PC-9 (cell line): ENCODE measurements at regions not wholly inside any gene's neighbourhood (a gene's known extent, or its start where the extent isn't known, plus 50 kb on each side); places are given as distances from the start of the nearest gene placed in this dataset.

ENCODE experiments used
- BruUV-seq: library from RNA; stranded (reverse); fragments of 400-500 nt; replicated peaks from 2 replicates; lab custom pipeline; 2021; lab: Mats Ljungman, UMichigan
- CTCF ChIA-PET: fragments of 300-600 bp; sonication (Branson Sonifier 250); formaldehyde crosslinking; loops from one replicate; lab custom pipeline; 2022; ENCODE audit warnings: antibody characterized with exemption; lab: Charles Lee
- POLR2A ChIA-PET: fragments of 300-600 bp; sonication (Branson Sonifier 250); formaldehyde crosslinking; loops from one replicate; lab custom pipeline; 2022; ENCODE audit warnings: antibody characterized with exemption; ENCODE audit not compliant: unreplicated experiment; lab: Charles Lee
- DNase-seq, 2 experiments: peaks; one replicate each; pipeline versions ENCODE4 v3.0.0 to v3.0.0-alpha.2; 2015 to 2022; ENCODE audit warnings: mixed read lengths in 1 of 2
- H2AFZ ChIP-seq: fragments of 200-600 bp; sonication (generic); 2 replicates; pipeline ENCODE4 v1.8.1; 2017; ENCODE audit warnings: antibody characterized with exemption
- H3F3A ChIP-seq: fragments of 200-600 bp; sonication (generic); 2 replicates; pipeline ENCODE4 v1.8.1; 2017; ENCODE audit warnings: antibody characterized with exemption, mild to moderate bottlenecking, low read depth; ENCODE audit not compliant: insufficient read depth
- H3K27ac ChIP-seq: fragments of 200-600 bp; sonication (generic); 2 replicates; pipeline ENCODE4 v1.6.1; 2016; ENCODE audit warnings: mixed run types
- H3K27me3 ChIP-seq: fragments of 200-600 bp; sonication (generic); 2 replicates; pipeline ENCODE4 v1.6.1; 2016; ENCODE audit warnings: low read depth, mixed run types; ENCODE audit not compliant: insufficient read depth
- H3K36me3 ChIP-seq: fragments of 200-600 bp; sonication (generic); 2 replicates; pipeline ENCODE4 v1.6.1; 2016; ENCODE audit warnings: low read depth, mixed run types
- H3K4me1 ChIP-seq: fragments of 200-600 bp; sonication (generic); replicated peaks from 2 replicates; pipeline ENCODE4 v1.6.1; 2016; ENCODE audit warnings: mixed run types; ENCODE audit not compliant: insufficient read depth
- H3K4me2 ChIP-seq: fragments of 200-600 bp; sonication (generic); 2 replicates; pipeline ENCODE4 v1.6.1; 2017; ENCODE audit warnings: mixed run types
- H3K4me3 ChIP-seq: fragments of 200-600 bp; sonication (generic); 2 replicates; pipeline ENCODE4 v1.6.1; 2016; ENCODE audit warnings: mixed run types
- H3K79me2 ChIP-seq: fragments of 200-600 bp; sonication (generic); 2 replicates; pipeline ENCODE4 v1.6.1; 2017; ENCODE audit warnings: low read depth, mixed run types
- H3K9me2 ChIP-seq: fragments of 200-600 bp; sonication (generic); 2 replicates; pipeline ENCODE4 v1.8.1; 2017; ENCODE audit warnings: mild to moderate bottlenecking; ENCODE audit not compliant: insufficient read depth
- H3K9me3 ChIP-seq: fragments of 200-600 bp; sonication (generic); 2 replicates; pipeline ENCODE4 v1.8.1; 2016; ENCODE audit warnings: low read depth; ENCODE audit not compliant: insufficient read depth
- H4K20me1 ChIP-seq: fragments of 200-600 bp; sonication (generic); 2 replicates; pipeline ENCODE4 v1.8.1; 2017; ENCODE audit not compliant: insufficient read depth
- EZH2 ChIP-seq: fragments of 200-600 bp; sonication (generic); IDR thresholded peaks from 2 replicates; pipeline ENCODE4 v1.8.0; 2017; ENCODE audit warnings: antibody characterized with exemption, low read depth
- intact Hi-C: fragments of 100-400 bp; cut with micrococcal nuclease; formaldehyde crosslinking; loops from one replicate; pipeline ENCODE4 v1.10.0; 2022; ENCODE audit not compliant: unreplicated experiment
- TF ChIP-seq, protein P1 (sequence below): fragments of 200-600 bp; sonication (generic); conservative IDR thresholded peaks from 2 replicates; pipeline ENCODE4 v1.6.1; 2017; ENCODE audit warnings: mixed run types, antibody characterized with exemption, mild to moderate bottlenecking, moderate library complexity

DNA sequence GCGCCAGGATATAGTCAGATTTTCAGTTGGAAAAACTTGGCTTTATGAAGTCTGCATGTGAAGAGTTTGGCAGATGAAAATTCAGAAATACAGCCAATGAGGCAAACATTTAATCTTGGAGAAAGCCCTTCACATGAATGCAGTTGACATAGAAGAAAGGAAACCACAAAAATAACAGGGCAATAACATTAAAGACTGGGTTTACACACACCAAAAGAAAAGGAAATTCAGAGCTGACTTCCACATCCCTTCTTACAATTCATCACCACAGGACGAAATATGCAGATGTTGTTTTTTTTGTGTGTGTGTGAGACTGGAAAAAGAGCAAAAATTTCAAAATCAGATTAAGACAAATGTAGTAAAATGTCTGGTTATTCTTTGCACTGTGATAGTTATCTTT, 69.8 kb upstream of the HEY2 start:
- H3K79me2 ChIP-seq, result no peaks in the 10 kb centered on the region
- CTCF ChIA-PET, result no interaction called here

DNA sequence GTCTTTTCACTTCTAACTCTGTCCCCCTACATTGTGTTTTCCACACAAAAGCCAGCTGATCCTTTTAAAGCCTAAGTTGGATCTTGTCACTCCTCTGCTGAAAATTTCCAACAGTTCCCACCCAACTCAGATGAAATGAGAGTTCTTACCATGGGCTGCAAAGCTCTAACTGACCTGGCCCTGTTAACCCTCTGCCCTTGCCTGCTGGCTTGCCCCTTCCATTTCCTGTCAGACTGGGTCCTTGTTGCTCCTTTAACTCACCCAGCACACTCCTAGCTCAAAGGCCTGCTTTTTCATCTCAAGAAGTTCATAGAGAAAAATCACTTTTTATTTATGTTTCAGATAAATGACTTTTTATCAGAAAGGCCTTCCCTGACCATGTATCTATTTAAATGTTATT, 66.5 kb upstream of the HEY2 start:
- H3K79me2 ChIP-seq, result no peaks in the 10 kb centered on the region
- H3K4me1 ChIP-seq, result no peaks in the 10 kb centered on the region
- no peak overlapping the region for H2AFZ ChIP-seq
- H4K20me1 ChIP-seq, result no peaks in the 10 kb centered on the region
- H3F3A ChIP-seq, result no peaks in the 10 kb centered on the region
- no peak overlapping the region for H3K4me2 ChIP-seq
- H3K27ac ChIP-seq, result no peak overlapping the region
- H3K9me3 ChIP-seq, result no peaks in the 10 kb centered on the region
- no peaks in the 10 kb centered on the region for H3K9me2 ChIP-seq
- intact Hi-C loops, result no loop called here
- TF ChIP-seq, protein P1, sequence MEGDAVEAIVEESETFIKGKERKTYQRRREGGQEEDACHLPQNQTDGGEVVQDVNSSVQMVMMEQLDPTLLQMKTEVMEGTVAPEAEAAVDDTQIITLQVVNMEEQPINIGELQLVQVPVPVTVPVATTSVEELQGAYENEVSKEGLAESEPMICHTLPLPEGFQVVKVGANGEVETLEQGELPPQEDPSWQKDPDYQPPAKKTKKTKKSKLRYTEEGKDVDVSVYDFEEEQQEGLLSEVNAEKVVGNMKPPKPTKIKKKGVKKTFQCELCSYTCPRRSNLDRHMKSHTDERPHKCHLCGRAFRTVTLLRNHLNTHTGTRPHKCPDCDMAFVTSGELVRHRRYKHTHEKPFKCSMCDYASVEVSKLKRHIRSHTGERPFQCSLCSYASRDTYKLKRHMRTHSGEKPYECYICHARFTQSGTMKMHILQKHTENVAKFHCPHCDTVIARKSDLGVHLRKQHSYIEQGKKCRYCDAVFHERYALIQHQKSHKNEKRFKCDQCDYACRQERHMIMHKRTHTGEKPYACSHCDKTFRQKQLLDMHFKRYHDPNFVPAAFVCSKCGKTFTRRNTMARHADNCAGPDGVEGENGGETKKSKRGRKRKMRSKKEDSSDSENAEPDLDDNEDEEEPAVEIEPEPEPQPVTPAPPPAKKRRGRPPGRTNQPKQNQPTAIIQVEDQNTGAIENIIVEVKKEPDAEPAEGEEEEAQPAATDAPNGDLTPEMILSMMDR, result no peak
- no peak for TF ChIP-seq EZH2
- BruUV-seq, result no TSS peak
- DNase-seq, result peak in 1 of 2 experiments; percentile 21
- H3K27me3 ChIP-seq, result 0 out of 2 replicates have a peak, but pooled peaks cover 5% of the 10 kb centered on the region
- no peaks in the 10 kb centered on the region for H3K36me3 ChIP-seq
- CTCF ChIA-PET, result no interaction called here
- POLR2A ChIA-PET, result no interaction called here
- H3K4me3 ChIP-seq, result no peak overlapping the region

More for the DNA sequence above, 69.8 kb upstream of the HEY2 start:
- H3K27ac ChIP-seq, result no peak overlapping the region
- no peaks in the 10 kb centered on the region for H3K9me3 ChIP-seq
- no peaks in the 10 kb centered on the region for H4K20me1 ChIP-seq
- H3K4me1 ChIP-seq, result no peaks in the 10 kb centered on the region
- TF ChIP-seq EZH2, result no peak
- TF ChIP-seq, protein P1, result no peak
- H3K4me2 ChIP-seq, result no peak overlapping the region
- 0 out of 2 replicates have a peak, but pooled peaks cover 5% of the 10 kb centered on the region for H3K27me3 ChIP-seq
- no peak overlapping the region for H2AFZ ChIP-seq
- H3K9me2 ChIP-seq, result no peaks in the 10 kb centered on the region
- H3K4me3 ChIP-seq, result no peak overlapping the region
- peak in 1 of 2 experiments; percentile 30 for DNase-seq
- intact Hi-C loops, result no loop called here
- H3K36me3 ChIP-seq, result no peaks in the 10 kb centered on the region
- H3F3A ChIP-seq, result no peaks in the 10 kb centered on the region
- POLR2A ChIA-PET, result no interaction called here
- no TSS peak for BruUV-seq

DNA sequence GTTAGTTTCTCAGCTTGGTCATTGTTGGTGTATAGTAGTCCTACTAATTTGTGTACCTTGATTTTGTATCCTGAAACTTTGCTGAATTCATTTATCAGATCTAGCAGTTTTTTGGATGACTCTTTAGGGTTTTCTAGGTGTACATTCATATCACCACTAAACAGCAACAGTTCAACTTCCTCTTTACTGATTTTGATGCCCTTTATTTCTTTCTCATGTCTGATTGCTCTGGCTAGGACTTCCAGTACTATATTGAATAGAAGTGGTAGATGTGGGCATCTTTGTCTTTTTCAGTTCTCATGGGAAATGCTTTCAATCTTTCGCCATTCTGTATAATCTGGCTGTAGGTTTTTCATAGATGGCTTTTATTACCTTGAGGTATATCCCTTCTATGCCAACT, 61.3 kb upstream of the HEY2 start:
- no peaks in the 10 kb centered on the region for H4K20me1 ChIP-seq
- H3K4me3 ChIP-seq, result no peak overlapping the region
- H3K4me1 ChIP-seq, result no peaks in the 10 kb centered on the region
- H3K9me2 ChIP-seq, result no peaks in the 10 kb centered on the region
- ChIA-PET CTCF (no interaction called here), POLR2A (no interaction called here)
- 0 out of 2 replicates have a peak, but pooled peaks cover 3% of the 10 kb centered on the region for H3K9me3 ChIP-seq
- H3K79me2 ChIP-seq, result no peaks in the 10 kb centered on the region
- no TSS peak for BruUV-seq
- DNase-seq, result peak in 1 of 2 experiments; percentile 20
- TF ChIP-seq, protein P1, result no peak
- TF ChIP-seq EZH2, result no peak
- H3K36me3 ChIP-seq, result no peaks in the 10 kb centered on the region
- no peak overlapping the region for H2AFZ ChIP-seq
- intact Hi-C loops, result no loop called here
- no peak overlapping the region for H3K27ac ChIP-seq
- no peak overlapping the region for H3K4me2 ChIP-seq
- no peaks in the 10 kb centered on the region for H3F3A ChIP-seq
- H3K27me3 ChIP-seq, result 0 out of 2 replicates have a peak, but pooled peaks cover 4% of the 10 kb centered on the region
